HEK293 (cell line): ENCODE measurements at regions not wholly inside any gene's neighbourhood (a gene's known extent, or its start where the extent isn't known, plus 50 kb on each side); places are given as distances from the start of the nearest gene placed in this dataset.

Experiments
- CTCF ChIA-PET: fragments of 350-600 bp; formaldehyde crosslinking; extraction: SDS; loops from one replicate; lab custom pipeline; 2021; ENCODE audit warnings: antibody characterized with exemption; lab: Yijun Ruan, JAX
- POLR2A ChIA-PET: fragments of 300-600 bp; formaldehyde crosslinking; extraction: SDS; loops from one replicate; lab custom pipeline; 2020; ENCODE audit warnings: antibody characterized with exemption, inconsistent platforms; lab: Yijun Ruan, JAX
- H3K27ac ChIP-seq: fragments of 200-500 bp; sonication (Bioruptor generic); 2 replicates; pipeline ENCODE4 v1.5.1; 2014; ENCODE audit warnings: low read depth, low read length, control low read depth, inconsistent platforms; ENCODE audit errors: extremely low read depth
- H3K36me3 ChIP-seq, 2 experiments: fragments of 200-500 bp in 1 of 2; sonication (Bioruptor generic) in 1 of 2; 1 replicate in 1 of 2; 2 replicates in 1 of 2; pipeline ENCODE4 v1.5.1; 2014 to 2017; ENCODE audit warnings: inconsistent platforms in 2 of 2, low read length in 2 of 2; ENCODE audit not compliant: control insufficient read depth in 2 of 2, insufficient read depth in 1 of 2
- H3K4me1 ChIP-seq: fragments of 200-500 bp; sonication (Bioruptor generic); 2 replicates; pipeline ENCODE4 v1.5.1; 2014; ENCODE audit warnings: mild to moderate bottlenecking, low read length, inconsistent platforms; ENCODE audit not compliant: control insufficient read depth, insufficient read depth
- H3K4me3 ChIP-seq: 2 replicates; pipeline ENCODE4 v1.5.1; 2011; ENCODE audit warnings: low read depth, mild to moderate bottlenecking, control low read depth, low read length, moderate library complexity
- H3K9me3 ChIP-seq: fragments of 200-500 bp; sonication (Bioruptor generic); 2 replicates; pipeline ENCODE4 v1.5.1; 2014; ENCODE audit warnings: low read depth, low read length, inconsistent platforms; ENCODE audit not compliant: control insufficient read depth, insufficient read depth
- EGR2 ChIP-seq: fragments of 450-650 bp; formaldehyde crosslinking; IDR thresholded peaks from 2 replicates; pipeline ENCODE4 v1.5.1; 2016; ENCODE audit warnings: low read depth, missing biosample characterization, missing genetic modification characterization
- FEZF1 ChIP-seq: fragments of 450-650 bp; formaldehyde crosslinking; IDR thresholded peaks from 2 replicates; pipeline ENCODE4 v1.5.1; 2016; ENCODE audit warnings: missing biosample characterization, missing genetic modification characterization
- ZBTB21 ChIP-seq: fragments of 450-650 bp; formaldehyde crosslinking; IDR thresholded peaks from 2 replicates; pipeline ENCODE4 v1.5.1; 2017; ENCODE audit warnings: missing biosample characterization, missing genetic modification characterization
- ZFHX2 ChIP-seq: fragments of 450-650 bp; formaldehyde crosslinking; conservative IDR thresholded peaks from 2 replicates; pipeline ENCODE4 v1.5.1; 2016; ENCODE audit warnings: missing biosample characterization, missing genetic modification characterization
- ZIC2 ChIP-seq: fragments of 450-650 bp; formaldehyde crosslinking; IDR thresholded peaks from 2 replicates; pipeline ENCODE4 v1.5.1; 2016; ENCODE audit warnings: missing biosample characterization, missing genetic modification characterization
- ZNF146 ChIP-seq: fragments of 450-650 bp; formaldehyde crosslinking; IDR thresholded peaks from 2 replicates; pipeline ENCODE4 v1.5.1; 2016; ENCODE audit warnings: missing biosample characterization, missing genetic modification characterization
- ZNF623 ChIP-seq: fragments of 450-650 bp; formaldehyde crosslinking; IDR thresholded peaks from 2 replicates; pipeline ENCODE4 v1.5.1; 2016; ENCODE audit warnings: missing biosample characterization, missing genetic modification characterization
- ZNF707 ChIP-seq: fragments of 450-650 bp; formaldehyde crosslinking; IDR thresholded peaks from 2 replicates; pipeline ENCODE4 v1.5.1; 2016; ENCODE audit warnings: missing biosample characterization, missing genetic modification characterization
- TF ChIP-seq, protein P1 (sequence below): fragments of 450-650 bp; formaldehyde crosslinking; conservative IDR thresholded peaks from 2 replicates; pipeline ENCODE4 v1.5.1; 2016; ENCODE audit warnings: low read depth, missing biosample characterization, missing genetic modification characterization
- TF ChIP-seq, protein P2 (sequence below): fragments of 450-650 bp; IDR thresholded peaks from 2 replicates; pipeline ENCODE4 v1.5.1; 2018; ENCODE audit warnings: missing biosample characterization, mild to moderate bottlenecking, missing genetic modification characterization
- TF ChIP-seq, protein P3 (sequence below): fragments of 450-650 bp; formaldehyde crosslinking; IDR thresholded peaks from 2 replicates; pipeline ENCODE4 v1.5.1; 2016; ENCODE audit warnings: missing biosample characterization, missing genetic modification characterization
- TF ChIP-seq, protein P4 (sequence below): fragments of 450-650 bp; formaldehyde crosslinking; IDR thresholded peaks from 2 replicates; pipeline ENCODE4 v1.5.1; 2016; ENCODE audit warnings: missing biosample characterization, missing genetic modification characterization

DNA sequence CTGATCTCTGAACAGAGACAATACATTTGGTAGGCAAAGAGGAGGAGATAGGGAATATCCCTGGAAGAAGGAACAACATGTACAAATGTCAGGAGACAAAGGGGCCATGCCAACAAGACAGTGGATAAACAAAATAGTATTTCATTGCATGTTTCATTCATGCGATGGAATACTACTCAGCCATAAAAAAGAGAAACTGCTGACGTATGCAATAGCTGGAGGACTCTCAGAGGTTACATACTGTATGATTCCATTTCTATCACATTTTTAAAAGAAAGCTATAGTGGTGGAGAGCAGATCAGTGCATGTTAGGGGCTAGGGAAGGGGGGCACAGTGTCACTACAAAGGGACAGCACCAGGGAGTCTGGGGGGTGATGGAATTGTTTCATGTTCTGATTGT is 572.9 kb upstream of the CADM1 start:
- no peaks in the 10 kb centered on the region for H3K9me3 ChIP-seq
- H3K4me3 ChIP-seq: no peak overlapping the region
- ChIA-PET POLR2A (no interaction called here), CTCF (no interaction called here)
- TF ChIP-seq ZNF146 (peak; percentile 13; the same call in 1 of the 2 replicates), ZNF707 (tag by site-specific recombination) (no peak)
- no peak overlapping the region for H3K27ac ChIP-seq
- H3K4me1 ChIP-seq: no peaks in the 10 kb centered on the region
- H3K36me3 ChIP-seq: no peaks in the 10 kb centered on the region

DNA sequence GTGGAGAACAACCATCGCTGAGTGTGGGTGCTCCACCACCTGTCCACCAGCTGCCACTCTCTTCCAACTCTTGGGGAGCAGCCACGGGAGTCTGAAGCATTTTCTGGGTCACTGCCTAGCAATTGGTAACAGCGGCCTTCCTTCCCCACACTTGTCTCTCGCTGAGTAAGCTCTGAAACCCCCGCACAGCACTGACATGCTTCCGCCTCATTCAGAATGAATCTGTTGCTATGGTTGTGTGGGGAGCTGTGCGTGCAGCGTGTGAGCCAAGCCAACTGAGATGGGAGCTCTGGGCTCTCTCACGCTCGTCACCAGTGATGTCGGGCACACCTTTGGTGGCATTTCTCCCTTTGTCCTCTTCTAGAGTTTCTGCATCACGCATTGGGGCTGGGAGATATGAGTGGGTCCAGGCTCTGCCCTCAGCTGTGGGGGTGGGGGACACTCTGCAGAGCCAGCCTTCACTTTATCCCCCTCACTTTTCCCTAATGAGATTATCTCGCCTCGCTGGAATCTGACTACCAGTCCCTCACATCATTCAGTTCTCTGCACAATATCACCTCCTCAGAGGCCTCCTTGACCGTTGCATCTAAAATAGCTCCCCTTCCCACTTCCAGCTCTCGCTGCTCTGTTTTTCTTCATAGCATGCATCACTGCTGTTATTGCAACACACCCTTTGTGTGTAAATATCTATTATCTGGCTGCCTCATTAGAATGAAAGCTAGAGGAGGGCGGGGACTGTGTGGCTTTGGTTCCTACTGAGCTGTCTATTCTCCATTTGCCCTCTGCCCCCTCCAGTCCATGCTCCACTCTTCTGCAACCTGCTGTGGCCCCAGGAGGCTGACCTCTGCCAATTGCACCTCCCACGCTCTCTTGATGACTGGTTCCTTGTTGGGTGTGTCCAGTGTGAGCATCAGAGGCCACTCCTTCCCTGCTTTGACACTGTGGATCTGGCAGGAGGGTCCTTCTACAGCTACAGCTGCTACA is 569.9 kb upstream of the CADM1 start:
- no peaks in the 10 kb centered on the region for H3K9me3 ChIP-seq
- H3K4me1 ChIP-seq: no peaks in the 10 kb centered on the region
- POLR2A ChIA-PET: no interaction called here
- TF ChIP-seq EGR2 (tag by site-specific recombination) (peak; percentile 28; the same call in 1 of the 2 replicates), ZFHX2 (tag by site-specific recombination) (peak; percentile 26), ZIC2 (tag by site-specific recombination) (peak; percentile 60)
- TF ChIP-seq, protein P1, sequence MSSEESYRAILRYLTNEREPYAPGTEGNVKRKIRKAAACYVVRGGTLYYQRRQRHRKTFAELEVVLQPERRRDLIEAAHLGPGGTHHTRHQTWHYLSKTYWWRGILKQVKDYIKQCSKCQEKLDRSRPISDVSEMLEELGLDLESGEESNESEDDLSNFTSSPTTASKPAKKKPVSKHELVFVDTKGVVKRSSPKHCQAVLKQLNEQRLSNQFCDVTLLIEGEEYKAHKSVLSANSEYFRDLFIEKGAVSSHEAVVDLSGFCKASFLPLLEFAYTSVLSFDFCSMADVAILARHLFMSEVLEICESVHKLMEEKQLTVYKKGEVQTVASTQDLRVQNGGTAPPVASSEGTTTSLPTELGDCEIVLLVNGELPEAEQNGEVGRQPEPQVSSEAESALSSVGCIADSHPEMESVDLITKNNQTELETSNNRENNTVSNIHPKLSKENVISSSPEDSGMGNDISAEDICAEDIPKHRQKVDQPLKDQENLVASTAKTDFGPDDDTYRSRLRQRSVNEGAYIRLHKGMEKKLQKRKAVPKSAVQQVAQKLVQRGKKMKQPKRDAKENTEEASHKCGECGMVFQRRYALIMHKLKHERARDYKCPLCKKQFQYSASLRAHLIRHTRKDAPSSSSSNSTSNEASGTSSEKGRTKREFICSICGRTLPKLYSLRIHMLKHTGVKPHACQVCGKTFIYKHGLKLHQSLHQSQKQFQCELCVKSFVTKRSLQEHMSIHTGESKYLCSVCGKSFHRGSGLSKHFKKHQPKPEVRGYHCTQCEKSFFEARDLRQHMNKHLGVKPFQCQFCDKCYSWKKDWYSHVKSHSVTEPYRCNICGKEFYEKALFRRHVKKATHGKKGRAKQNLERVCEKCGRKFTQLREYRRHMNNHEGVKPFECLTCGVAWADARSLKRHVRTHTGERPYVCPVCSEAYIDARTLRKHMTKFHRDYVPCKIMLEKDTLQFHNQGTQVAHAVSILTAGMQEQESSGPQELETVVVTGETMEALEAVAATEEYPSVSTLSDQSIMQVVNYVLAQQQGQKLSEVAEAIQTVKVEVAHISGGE (tag by site-specific recombination): no peak
- TF ChIP-seq, protein P2, sequence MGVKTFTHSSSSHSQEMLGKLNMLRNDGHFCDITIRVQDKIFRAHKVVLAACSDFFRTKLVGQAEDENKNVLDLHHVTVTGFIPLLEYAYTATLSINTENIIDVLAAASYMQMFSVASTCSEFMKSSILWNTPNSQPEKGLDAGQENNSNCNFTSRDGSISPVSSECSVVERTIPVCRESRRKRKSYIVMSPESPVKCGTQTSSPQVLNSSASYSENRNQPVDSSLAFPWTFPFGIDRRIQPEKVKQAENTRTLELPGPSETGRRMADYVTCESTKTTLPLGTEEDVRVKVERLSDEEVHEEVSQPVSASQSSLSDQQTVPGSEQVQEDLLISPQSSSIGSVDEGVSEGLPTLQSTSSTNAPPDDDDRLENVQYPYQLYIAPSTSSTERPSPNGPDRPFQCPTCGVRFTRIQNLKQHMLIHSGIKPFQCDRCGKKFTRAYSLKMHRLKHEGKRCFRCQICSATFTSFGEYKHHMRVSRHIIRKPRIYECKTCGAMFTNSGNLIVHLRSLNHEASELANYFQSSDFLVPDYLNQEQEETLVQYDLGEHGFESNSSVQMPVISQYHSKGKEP: no peak
- TF ChIP-seq, protein P3, sequence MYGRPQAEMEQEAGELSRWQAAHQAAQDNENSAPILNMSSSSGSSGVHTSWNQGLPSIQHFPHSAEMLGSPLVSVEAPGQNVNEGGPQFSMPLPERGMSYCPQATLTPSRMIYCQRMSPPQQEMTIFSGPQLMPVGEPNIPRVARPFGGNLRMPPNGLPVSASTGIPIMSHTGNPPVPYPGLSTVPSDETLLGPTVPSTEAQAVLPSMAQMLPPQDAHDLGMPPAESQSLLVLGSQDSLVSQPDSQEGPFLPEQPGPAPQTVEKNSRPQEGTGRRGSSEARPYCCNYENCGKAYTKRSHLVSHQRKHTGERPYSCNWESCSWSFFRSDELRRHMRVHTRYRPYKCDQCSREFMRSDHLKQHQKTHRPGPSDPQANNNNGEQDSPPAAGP (tag by site-specific recombination): peak; percentile 79
- no peak overlapping the region for H3K4me3 ChIP-seq
- H3K27ac ChIP-seq: no peak overlapping the region
- CTCF ChIA-PET: interaction anchor here (0.6 to 1.5 kb wide), 3 partner anchors 29 to 143 kb away, joined by 3 to 5 read pairs (median 4); no protein-coding TSS in a partner anchor
- no peaks in the 10 kb centered on the region for H3K36me3 ChIP-seq

DNA sequence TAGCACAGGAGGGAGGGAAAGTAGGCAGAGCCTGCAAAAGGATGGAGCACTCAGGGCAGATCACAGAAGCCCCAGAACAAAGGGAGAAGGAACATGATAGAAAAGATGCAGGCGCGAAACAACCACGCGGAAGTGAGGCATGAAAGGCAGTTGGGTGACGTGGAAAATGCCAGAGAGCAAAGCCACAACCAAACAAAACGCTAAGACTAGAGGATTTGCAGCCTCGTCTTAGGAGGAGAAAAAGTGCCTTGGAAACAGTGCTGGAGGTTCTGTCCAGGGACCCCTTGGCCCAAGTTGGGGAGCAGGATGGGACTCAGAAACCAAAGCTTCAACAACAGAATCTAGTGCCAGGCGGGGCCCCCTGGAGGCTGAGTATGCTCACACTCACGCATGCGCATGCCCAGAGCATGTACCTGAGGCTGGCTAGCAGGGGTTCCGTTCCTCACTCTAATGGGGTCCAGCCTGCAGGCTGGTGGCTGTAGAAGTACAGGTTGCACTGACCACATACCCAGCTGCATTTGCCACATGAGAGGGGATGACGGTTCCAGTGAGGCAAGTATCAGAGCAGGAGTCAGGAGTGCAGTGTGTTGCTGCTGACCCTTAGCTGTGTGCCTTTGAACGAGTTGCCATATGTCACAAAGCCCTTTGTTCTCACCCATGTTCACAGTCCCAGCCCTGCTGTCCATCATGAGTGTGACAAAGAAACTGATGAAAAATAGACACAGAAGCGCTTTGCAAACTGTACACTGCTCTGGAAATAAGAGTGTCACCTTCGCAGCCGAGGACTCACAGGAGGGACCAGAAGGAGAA is 568.6 kb upstream of the CADM1 start:
- ChIA-PET CTCF (interaction anchor here (0.7 to 1.5 kb wide), 3 partner anchors 35 to 159 kb away, joined by 3 to 5 read pairs (median 3); no protein-coding TSS in a partner anchor), POLR2A (no interaction called here)
- TF ChIP-seq ZNF623 (tag by site-specific recombination) (no peak), ZBTB21 (tag by site-specific recombination) (no peak), FEZF1 (no peak)
- TF ChIP-seq, protein P4, sequence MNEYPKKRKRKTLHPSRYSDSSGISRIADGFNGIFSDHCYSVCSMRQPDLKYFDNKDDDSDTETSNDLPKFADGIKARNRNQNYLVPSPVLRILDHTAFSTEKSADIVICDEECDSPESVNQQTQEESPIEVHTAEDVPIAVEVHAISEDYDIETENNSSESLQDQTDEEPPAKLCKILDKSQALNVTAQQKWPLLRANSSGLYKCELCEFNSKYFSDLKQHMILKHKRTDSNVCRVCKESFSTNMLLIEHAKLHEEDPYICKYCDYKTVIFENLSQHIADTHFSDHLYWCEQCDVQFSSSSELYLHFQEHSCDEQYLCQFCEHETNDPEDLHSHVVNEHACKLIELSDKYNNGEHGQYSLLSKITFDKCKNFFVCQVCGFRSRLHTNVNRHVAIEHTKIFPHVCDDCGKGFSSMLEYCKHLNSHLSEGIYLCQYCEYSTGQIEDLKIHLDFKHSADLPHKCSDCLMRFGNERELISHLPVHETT (tag by site-specific recombination): no peak
- no peaks in the 10 kb centered on the region for H3K4me1 ChIP-seq
- no peak overlapping the region for H3K27ac ChIP-seq
- no peaks in the 10 kb centered on the region for H3K36me3 ChIP-seq
- H3K4me3 ChIP-seq: no peak overlapping the region
- H3K9me3 ChIP-seq: no peaks in the 10 kb centered on the region
